GM23338 (cell line): ENCODE measurements at regions not wholly inside any gene's neighbourhood (a gene's known extent, or its start where the extent isn't known, plus 50 kb on each side); places are given as distances from the start of the nearest gene placed in this dataset.

Experiments
- ATAC-seq: fragments of 200-7000 bp; cut with Tn5 transposase; 3 replicates; pipeline ENCODE4 v1.9.1; 2020
- DNase-seq: peaks from one replicate; pipeline ENCODE4 v3.0.0-alpha.2; 2015; ENCODE audit warnings: low spot score
- H2AFZ ChIP-seq: fragments of 200-600 bp; sonication (generic); 2 replicates; pipeline ENCODE4 v1.8.0; 2016; ENCODE audit warnings: antibody characterized with exemption, mild to moderate bottlenecking, moderate library complexity
- H3F3A ChIP-seq: fragments of 200-600 bp; sonication (generic); replicated peaks from 2 replicates; pipeline ENCODE4 v1.8.0; 2017; ENCODE audit warnings: antibody characterized with exemption, mixed run types, low read depth
- H3K27ac ChIP-seq: fragments of 200-600 bp; sonication (generic); 2 replicates; pipeline ENCODE4 v1.6.1; 2016; ENCODE audit warnings: low read depth
- H3K27me3 ChIP-seq: fragments of 200-600 bp; sonication (generic); 2 replicates; pipeline ENCODE4 v1.8.0; 2016; ENCODE audit warnings: mild to moderate bottlenecking, mixed run types, moderate library complexity; ENCODE audit not compliant: insufficient read depth
- H3K36me3 ChIP-seq: fragments of 200-600 bp; sonication (generic); 2 replicates; pipeline ENCODE4 v1.8.0; 2016; ENCODE audit warnings: mild to moderate bottlenecking; ENCODE audit not compliant: insufficient read depth
- H3K4me1 ChIP-seq: fragments of 200-600 bp; sonication (generic); 2 replicates; pipeline ENCODE4 v1.8.0; 2016; ENCODE audit warnings: mild to moderate bottlenecking, moderate library complexity; ENCODE audit not compliant: insufficient read depth
- H3K4me2 ChIP-seq: fragments of 200-600 bp; sonication (generic); 2 replicates; pipeline ENCODE4 v1.7.1; 2017; ENCODE audit warnings: mixed run types
- H3K4me3 ChIP-seq: fragments of 200-600 bp; sonication (generic); 2 replicates; pipeline ENCODE4 v1.6.1; 2016; ENCODE audit warnings: mixed run types
- H3K79me2 ChIP-seq: fragments of 200-600 bp; sonication (generic); replicated peaks from 2 replicates; pipeline ENCODE4 v1.8.0; 2017; ENCODE audit warnings: mild to moderate bottlenecking; ENCODE audit not compliant: insufficient read depth
- H3K9me2 ChIP-seq: fragments of 200-600 bp; sonication (generic); 2 replicates; pipeline ENCODE4 v1.8.0; 2017; ENCODE audit not compliant: insufficient read depth
- H4K20me1 ChIP-seq: fragments of 200-600 bp; sonication (generic); replicated peaks from 2 replicates; pipeline ENCODE4 v1.8.0; 2017; ENCODE audit warnings: mild to moderate bottlenecking; ENCODE audit not compliant: insufficient read depth
- H3K27ac Mint-ChIP-seq: 2 replicates; pipeline ENCODE4 v1.8.0; 2020; ENCODE audit warnings: inconsistent platforms, mild to moderate bottlenecking, moderate library complexity, mixed read lengths
- H3K27me3 Mint-ChIP-seq: 3 replicates; pipeline ENCODE4 v1.8.0; 2022; ENCODE audit warnings: low read depth, mild to moderate bottlenecking, moderate library complexity, mixed read lengths, inconsistent platforms; ENCODE audit not compliant: insufficient read depth, poor library complexity
- H3K36me3 Mint-ChIP-seq: 3 replicates; pipeline ENCODE4 v1.8.0; 2021; ENCODE audit warnings: low read depth, mild to moderate bottlenecking, inconsistent platforms, moderate library complexity, mixed read lengths
- H3K4me1 Mint-ChIP-seq: 3 replicates; pipeline ENCODE4 v1.8.0; 2020; ENCODE audit warnings: mild to moderate bottlenecking, inconsistent platforms, mixed read lengths
- H3K4me3 Mint-ChIP-seq: 3 replicates; pipeline ENCODE4 v1.8.0; 2021; ENCODE audit warnings: moderate library complexity, mild to moderate bottlenecking, inconsistent platforms, mixed read lengths
- H3K9me3 Mint-ChIP-seq: 3 replicates; pipeline ENCODE4 v1.8.0; 2020; ENCODE audit warnings: moderate library complexity, mild to moderate bottlenecking, inconsistent platforms, mixed read lengths
- CREB1 ChIP-seq: fragments of 250-450 bp; sonication (Bioruptor Pico); IDR thresholded peaks from 2 replicates; pipeline ENCODE4 v1.5.0; 2020; ENCODE audit warnings: low read depth, mild to moderate bottlenecking, moderate library complexity
- CTCF ChIP-seq, 2 experiments: fragments of 200-600 bp in 1 of 2; sonication (generic) in 1 of 2; conservative IDR thresholded peaks; 2 replicates each; pipeline versions ENCODE4 v1.5.1 to v1.6.1; 2016 to 2017; ENCODE audit warnings: antibody characterized with exemption in 2 of 2, low read depth in 2 of 2, mild to moderate bottlenecking in 2 of 2, moderate library complexity in 1 of 2
- EZH2 ChIP-seq: fragments of 200-600 bp; sonication (generic); IDR thresholded peaks from one replicate; pipeline ENCODE4 v1.8.0; 2017; ENCODE audit warnings: antibody characterized with exemption, mild to moderate bottlenecking, low read depth; ENCODE audit not compliant: unreplicated experiment
- JUNB ChIP-seq: IDR thresholded peaks from one replicate; pipeline ENCODE4 v1.6.1; 2016; ENCODE audit warnings: antibody characterized with exemption; ENCODE audit not compliant: unreplicated experiment
- POLR2AphosphoS5 ChIP-seq: IDR thresholded peaks from 2 replicates; pipeline ENCODE4 v1.6.1; 2016; ENCODE audit warnings: antibody characterized with exemption, low read depth
- REST ChIP-seq: IDR thresholded peaks from one replicate; pipeline ENCODE4 v1.6.1; 2018; ENCODE audit warnings: antibody characterized with exemption; ENCODE audit not compliant: unreplicated experiment
- STAT1 ChIP-seq: IDR thresholded peaks from one replicate; pipeline ENCODE4 v1.6.1; 2016; ENCODE audit warnings: antibody characterized with exemption; ENCODE audit not compliant: unreplicated experiment
- ZNF114 ChIP-seq: fragments of 250-450 bp; sonication (Bioruptor Pico); IDR thresholded peaks from 2 replicates; pipeline ENCODE4 v1.5.0; 2020; ENCODE audit warnings: mild to moderate bottlenecking, moderate library complexity
- ZNF331 ChIP-seq: fragments of 250-450 bp; sonication (Bioruptor Pico); IDR thresholded peaks from 2 replicates; pipeline ENCODE4 v1.5.0; 2020; ENCODE audit warnings: low read depth, mild to moderate bottlenecking, moderate library complexity
- ZNF462 ChIP-seq: fragments of 250-450 bp; sonication (Bioruptor Pico); IDR thresholded peaks from 2 replicates; pipeline ENCODE4 v1.5.0; 2020; ENCODE audit warnings: mild to moderate bottlenecking, moderate library complexity

- no peak overlapping the region for H3K4me2 ChIP-seq
- Mint-ChIP-seq H3K27ac (no peak overlapping the region), H3K36me3 (no peaks in the 10 kb centered on the region), H3K4me3 (no peak overlapping the region), H3K9me3 (0 out of 3 replicates have a peak, but pooled peaks cover 3% of the 10 kb centered on the region), H3K4me1 (no peaks in the 10 kb centered on the region), H3K27me3 (no peaks in the 10 kb centered on the region)
- no peak overlapping the region for H3K4me3 ChIP-seq
- H3K27ac ChIP-seq, result no peak overlapping the region
- H3K4me1 ChIP-seq, result no peaks in the 10 kb centered on the region
- H3K79me2 ChIP-seq, result no peaks in the 10 kb centered on the region
- no peaks in the 10 kb centered on the region; the same call in 1 of the 2 replicates for H3K9me2 ChIP-seq
- DNase-seq (no peak), ATAC-seq (no peak)
- TF ChIP-seq STAT1 (no peak), ZNF331 (CRISPR knock-in tag) (no peak), EZH2 (no peak), CTCF (conservative IDR thresholded peaks at IDR 0.05; ENCODE audit: low read depth in 2 of 2) (no peak), CREB1 (CRISPR knock-in tag) (no peak), POLR2AphosphoS5 (no peak), REST (no peak), JUNB (no peak), ZNF114 (CRISPR knock-in tag) (no peak), ZNF462 (CRISPR knock-in tag) (no peak)
- no peaks in the 10 kb centered on the region for H3F3A ChIP-seq
- H2AFZ ChIP-seq, result no peak overlapping the region
- H3K27me3 ChIP-seq, result no peaks in the 10 kb centered on the region
- H3K36me3 ChIP-seq, result no peaks in the 10 kb centered on the region
- H4K20me1 ChIP-seq, result no peaks in the 10 kb centered on the region
These were observed 120.1 kb upstream of the EGLN3 start for GRCh38 chr14:34070917-34071407.
